ENCODE measurements at regions not wholly inside any gene's neighbourhood (a gene's known extent, or its start where the extent isn't known, plus 50 kb on each side); places are given as distances from the start of the nearest gene placed in this dataset.
"Not testable (repeated sequence)": the region's sequence is repeated elsewhere in the genome, so short reads cannot be mapped to it uniquely, and the experiment has no call there.

- H3K27me3 Mint-ChIP-seq, result peaks cover 17% of the 10 kb centered on the region
- H3K27ac Mint-ChIP-seq, result no peak overlapping the region
- H3K4me1 Mint-ChIP-seq, result no peaks in the 10 kb centered on the region
- H3K9me3 Mint-ChIP-seq, result no peaks in the 10 kb centered on the region
- H3K4me3 Mint-ChIP-seq, result no peak overlapping the region
- ATAC-seq, result no peak
- no peaks in the 10 kb centered on the region for H3K36me3 Mint-ChIP-seq
Observed at GRCh38 chr9:96071815-96072124, 196.3 kb downstream of the ERCC6L2 start.

GRCh38 chr9:96071076-96071814 is 195.8 kb downstream of the ERCC6L2 start:
- H3K27me3 Mint-ChIP-seq, result peaks cover 22% of the 10 kb centered on the region
- no peaks in the 10 kb centered on the region for H3K36me3 Mint-ChIP-seq
- ATAC-seq, result peak; percentile 62
- no peak overlapping the region for H3K27ac Mint-ChIP-seq
- H3K9me3 Mint-ChIP-seq, result no peaks in the 10 kb centered on the region
- H3K4me1 Mint-ChIP-seq, result no peaks in the 10 kb centered on the region
- H3K4me3 Mint-ChIP-seq, result no peak overlapping the region

GRCh38 chr9:96069629-96070220 is 194.2 kb downstream of the ERCC6L2 start:
- Mint-ChIP-seq H3K4me3 (no peak overlapping the region), H3K9me3 (no peaks in the 10 kb centered on the region), H3K4me1 (no peaks in the 10 kb centered on the region), H3K36me3 (no peaks in the 10 kb centered on the region), H3K27me3 (peaks cover 35% of the 10 kb centered on the region), H3K27ac (no peak overlapping the region)
- no peak for ATAC-seq

GRCh38 chr9:96068511-96068910 is 193.0 kb downstream of the ERCC6L2 start:
- no peaks in the 10 kb centered on the region for H3K4me1 Mint-ChIP-seq
- peaks cover 47% of the 10 kb centered on the region for H3K27me3 Mint-ChIP-seq
- no peaks in the 10 kb centered on the region for H3K36me3 Mint-ChIP-seq

GRCh38 chr9:96067600-96067999 is 192.1 kb downstream of the ERCC6L2 start:
- Mint-ChIP-seq H3K36me3 (no peaks in the 10 kb centered on the region), H3K4me3 (no peak overlapping the region), H3K27ac (no peak overlapping the region), H3K9me3 (no peaks in the 10 kb centered on the region), H3K4me1 (no peaks in the 10 kb centered on the region), H3K27me3 (peaks cover 57% of the 10 kb centered on the region)
- no peak for ATAC-seq

More at GRCh38 chr9:96068511-96068910, 193.0 kb downstream of the ERCC6L2 start:
- no peak for ATAC-seq
- H3K27ac Mint-ChIP-seq, result no peak overlapping the region
- H3K4me3 Mint-ChIP-seq, result no peak overlapping the region
- no peaks in the 10 kb centered on the region for H3K9me3 Mint-ChIP-seq

GRCh38 chr9:96067004-96067403 is 191.5 kb downstream of the ERCC6L2 start:
- Mint-ChIP-seq H3K36me3 (no peaks in the 10 kb centered on the region), H3K9me3 (no peaks in the 10 kb centered on the region), H3K4me3 (no peak overlapping the region), H3K4me1 (no peaks in the 10 kb centered on the region), H3K27me3 (peaks cover 62% of the 10 kb centered on the region), H3K27ac (no peak overlapping the region)
- ATAC-seq, result no peak

- Mint-ChIP-seq H3K36me3 (no peaks in the 10 kb centered on the region), H3K9me3 (no peaks in the 10 kb centered on the region), H3K4me3 (no peak overlapping the region), H3K4me1 (no peaks in the 10 kb centered on the region), H3K27me3 (peaks cover 76% of the 10 kb centered on the region), H3K27ac (no peak overlapping the region)
- ATAC-seq, result no peak
Observed at GRCh38 chr9:96065482-96066251, 190.2 kb downstream of the ERCC6L2 start.

GRCh38 chr9:96064826-96065481 is 189.5 kb downstream of the ERCC6L2 start:
- H3K27ac Mint-ChIP-seq, result no peak overlapping the region
- peaks cover 77% of the 10 kb centered on the region for H3K27me3 Mint-ChIP-seq
- H3K36me3 Mint-ChIP-seq, result no peaks in the 10 kb centered on the region
- no peaks in the 10 kb centered on the region for H3K4me1 Mint-ChIP-seq
- ATAC-seq, result no peak
- H3K4me3 Mint-ChIP-seq, result no peak overlapping the region
- no peaks in the 10 kb centered on the region for H3K9me3 Mint-ChIP-seq

GRCh38 chr9:96062854-96063253 is 187.4 kb downstream of the ERCC6L2 start:
- no peaks in the 10 kb centered on the region for H3K4me1 Mint-ChIP-seq
- peaks cover 72% of the 10 kb centered on the region for H3K27me3 Mint-ChIP-seq
- no peak for ATAC-seq
- H3K4me3 Mint-ChIP-seq, result no peak overlapping the region
- no peak overlapping the region for H3K27ac Mint-ChIP-seq
- no peaks in the 10 kb centered on the region for H3K9me3 Mint-ChIP-seq
- H3K36me3 Mint-ChIP-seq, result no peaks in the 10 kb centered on the region

GRCh38 chr9:96062031-96062430 is 186.5 kb downstream of the ERCC6L2 start:
- H3K27ac Mint-ChIP-seq, result no peak overlapping the region
- no peaks in the 10 kb centered on the region for H3K4me1 Mint-ChIP-seq
- no peaks in the 10 kb centered on the region for H3K36me3 Mint-ChIP-seq
- no peak overlapping the region for H3K4me3 Mint-ChIP-seq
- no peaks in the 10 kb centered on the region for H3K9me3 Mint-ChIP-seq
- peaks cover 69% of the 10 kb centered on the region for H3K27me3 Mint-ChIP-seq
- ATAC-seq, result no peak

GRCh38 chr9:96061293-96061987 is 185.9 kb downstream of the ERCC6L2 start:
- Mint-ChIP-seq H3K9me3 (no peaks in the 10 kb centered on the region), H3K36me3 (no peaks in the 10 kb centered on the region), H3K4me3 (no peak overlapping the region), H3K4me1 (no peaks in the 10 kb centered on the region), H3K27me3 (peaks cover 63% of the 10 kb centered on the region), H3K27ac (no peak overlapping the region)
- ATAC-seq, result no peak

- Mint-ChIP-seq H3K4me1 (no peaks in the 10 kb centered on the region), H3K9me3 (no peaks in the 10 kb centered on the region), H3K4me3 (no peak overlapping the region), H3K27me3 (peaks cover 32% of the 10 kb centered on the region), H3K27ac (no peak overlapping the region), H3K36me3 (no peaks in the 10 kb centered on the region)
- ATAC-seq, result no peak
Observed at GRCh38 chr9:96058218-96058617, 182.7 kb downstream of the ERCC6L2 start.

GRCh38 chr9:96057155-96057554 is 181.7 kb downstream of the ERCC6L2 start:
- Mint-ChIP-seq H3K4me3 (no peak overlapping the region), H3K4me1 (no peaks in the 10 kb centered on the region), H3K27ac (no peak overlapping the region), H3K36me3 (no peaks in the 10 kb centered on the region), H3K9me3 (no peaks in the 10 kb centered on the region), H3K27me3 (peaks cover 22% of the 10 kb centered on the region)
- no peak for ATAC-seq

- ATAC-seq, result no peak
- Mint-ChIP-seq H3K27ac (no peak overlapping the region), H3K27me3 (peaks cover 13% of the 10 kb centered on the region), H3K9me3 (no peaks in the 10 kb centered on the region), H3K36me3 (no peaks in the 10 kb centered on the region), H3K4me3 (no peak overlapping the region), H3K4me1 (no peaks in the 10 kb centered on the region)
Observed at GRCh38 chr9:96056226-96056625, 180.7 kb downstream of the ERCC6L2 start.

GRCh38 chr9:96054248-96054647 is 178.8 kb downstream of the ERCC6L2 start:
- not testable (repeated sequence) for ATAC-seq, H3K36me3 Mint-ChIP-seq, H3K9me3 Mint-ChIP-seq, H3K4me3 Mint-ChIP-seq, H3K27ac Mint-ChIP-seq, H3K4me1 Mint-ChIP-seq
- H3K27me3 Mint-ChIP-seq, result peaks cover 10% of the 10 kb centered on the region
